ENCODE measurements at regions not wholly inside any gene's neighbourhood (a gene's known extent, or its start where the extent isn't known, plus 50 kb on each side); places are given as distances from the start of the nearest gene placed in this dataset.

DNA sequence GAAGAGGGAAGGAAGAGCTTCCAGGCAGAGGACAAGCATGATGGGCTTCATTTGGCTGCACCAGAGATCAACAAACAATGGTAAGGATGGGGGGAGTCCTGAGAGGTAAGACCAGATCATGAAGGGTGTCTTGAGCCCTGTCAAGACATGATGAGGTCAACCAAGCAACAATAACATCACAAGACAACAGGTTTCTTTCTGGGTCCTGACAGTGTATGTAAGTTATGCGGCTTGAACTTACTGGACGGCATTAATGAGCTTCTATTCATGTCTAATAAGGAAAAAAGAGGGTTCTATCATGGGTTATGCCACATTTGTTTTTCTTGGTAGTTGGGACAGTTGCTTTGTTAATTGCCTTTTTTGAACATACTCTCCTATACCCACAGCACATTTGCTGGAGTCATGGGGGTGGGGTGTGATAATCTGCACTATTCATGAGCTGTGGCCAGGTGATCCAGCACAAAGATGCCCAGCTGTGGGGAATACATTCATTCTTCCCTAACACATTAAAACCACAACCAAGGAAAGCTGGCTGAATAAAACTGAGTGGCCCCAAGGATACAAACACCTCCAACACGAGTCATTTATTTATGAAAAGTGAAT lies 168.8 kb upstream of the KLF14 start:
- TF ChIP-seq, protein P1, sequence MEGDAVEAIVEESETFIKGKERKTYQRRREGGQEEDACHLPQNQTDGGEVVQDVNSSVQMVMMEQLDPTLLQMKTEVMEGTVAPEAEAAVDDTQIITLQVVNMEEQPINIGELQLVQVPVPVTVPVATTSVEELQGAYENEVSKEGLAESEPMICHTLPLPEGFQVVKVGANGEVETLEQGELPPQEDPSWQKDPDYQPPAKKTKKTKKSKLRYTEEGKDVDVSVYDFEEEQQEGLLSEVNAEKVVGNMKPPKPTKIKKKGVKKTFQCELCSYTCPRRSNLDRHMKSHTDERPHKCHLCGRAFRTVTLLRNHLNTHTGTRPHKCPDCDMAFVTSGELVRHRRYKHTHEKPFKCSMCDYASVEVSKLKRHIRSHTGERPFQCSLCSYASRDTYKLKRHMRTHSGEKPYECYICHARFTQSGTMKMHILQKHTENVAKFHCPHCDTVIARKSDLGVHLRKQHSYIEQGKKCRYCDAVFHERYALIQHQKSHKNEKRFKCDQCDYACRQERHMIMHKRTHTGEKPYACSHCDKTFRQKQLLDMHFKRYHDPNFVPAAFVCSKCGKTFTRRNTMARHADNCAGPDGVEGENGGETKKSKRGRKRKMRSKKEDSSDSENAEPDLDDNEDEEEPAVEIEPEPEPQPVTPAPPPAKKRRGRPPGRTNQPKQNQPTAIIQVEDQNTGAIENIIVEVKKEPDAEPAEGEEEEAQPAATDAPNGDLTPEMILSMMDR (IDR thresholded peaks at IDR 0.05), result no peak

DNA sequence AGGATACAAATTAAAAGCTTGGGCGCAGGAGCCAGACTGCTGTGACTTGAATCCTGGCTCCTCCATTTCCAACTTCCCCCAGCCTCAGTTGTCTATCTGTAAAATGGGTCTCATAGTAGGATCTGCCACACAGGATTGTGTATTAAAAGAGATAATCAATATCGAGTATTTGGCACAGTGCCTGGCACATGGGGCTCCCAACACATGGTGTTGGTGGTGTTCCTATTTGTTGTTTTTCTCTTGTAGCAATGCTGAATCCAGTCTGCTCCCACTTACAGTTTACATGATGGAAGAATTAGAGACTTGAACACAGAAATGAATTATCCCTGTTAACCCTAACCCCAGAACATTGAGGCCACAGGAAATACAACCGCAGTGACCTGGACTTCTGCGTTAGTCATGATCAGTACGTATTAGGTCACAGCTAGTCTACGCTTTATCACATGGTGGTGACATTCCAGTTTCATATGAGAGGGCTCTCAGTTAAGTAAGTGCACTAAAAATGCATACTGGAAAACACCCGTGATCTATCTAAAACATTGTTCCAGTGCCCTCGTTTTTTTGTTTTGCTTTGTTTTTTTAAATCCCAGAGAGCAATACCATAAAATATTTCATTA lies 169.5 kb upstream of the KLF14 start:
- TF ChIP-seq, protein P1 (IDR thresholded peaks at IDR 0.05), result no peak

DNA sequence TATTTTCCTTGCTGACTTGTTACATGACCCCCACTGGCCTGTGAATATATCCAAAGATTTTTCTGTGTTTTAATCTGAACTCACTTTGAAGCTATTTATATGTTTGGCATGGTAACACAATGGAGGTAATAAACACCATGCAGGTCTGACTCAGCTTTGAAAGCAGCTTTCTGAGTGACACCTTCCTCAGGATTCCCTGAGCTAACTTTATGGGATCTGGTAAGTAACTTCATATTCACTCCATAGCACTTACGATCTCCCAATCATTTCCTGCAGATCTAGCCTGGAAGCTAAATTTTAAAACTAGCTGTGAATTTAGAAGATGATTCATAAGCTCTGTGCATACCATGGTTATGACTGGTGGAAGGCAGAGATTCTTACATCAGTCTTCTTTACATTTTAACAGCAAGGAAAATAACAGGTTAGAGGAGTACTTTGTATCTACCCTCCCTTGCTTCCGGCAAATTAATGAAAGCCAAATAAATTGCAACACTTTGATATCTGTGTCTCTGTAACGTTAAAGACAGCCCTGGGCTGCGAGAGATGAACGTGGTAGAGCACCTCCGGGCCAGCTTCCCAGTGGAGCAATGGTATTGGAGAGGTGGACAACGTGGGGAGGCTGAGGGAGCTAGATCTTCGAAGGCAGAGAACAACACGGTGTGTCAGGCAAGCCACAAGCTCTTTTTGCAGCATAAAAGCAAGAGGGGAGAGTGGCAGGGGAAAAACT lies 170.2 kb upstream of the KLF14 start:
- TF ChIP-seq, protein P1 (IDR thresholded peaks at IDR 0.05), result no peak

DNA sequence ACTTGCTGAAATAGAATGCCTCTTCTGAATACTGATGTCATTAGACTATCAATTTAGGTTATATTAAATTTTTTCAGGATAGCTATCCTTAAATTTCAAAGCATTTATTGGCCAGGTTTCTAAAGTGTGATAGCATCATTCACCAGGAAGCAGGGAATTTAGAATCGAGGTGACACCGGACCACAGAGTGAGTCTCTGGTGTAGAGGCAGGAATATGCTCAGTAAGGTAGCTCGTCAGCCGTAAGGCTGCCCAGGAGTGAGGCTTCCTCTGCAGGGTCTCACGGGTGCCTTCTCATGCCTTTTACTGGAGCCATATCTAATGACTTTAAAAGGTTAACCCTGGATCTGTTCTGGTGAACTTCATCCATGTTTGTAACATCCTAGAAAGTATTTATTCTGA lies 170.8 kb upstream of the KLF14 start:
- TF ChIP-seq, protein P1 (IDR thresholded peaks at IDR 0.05), result no peak

DNA sequence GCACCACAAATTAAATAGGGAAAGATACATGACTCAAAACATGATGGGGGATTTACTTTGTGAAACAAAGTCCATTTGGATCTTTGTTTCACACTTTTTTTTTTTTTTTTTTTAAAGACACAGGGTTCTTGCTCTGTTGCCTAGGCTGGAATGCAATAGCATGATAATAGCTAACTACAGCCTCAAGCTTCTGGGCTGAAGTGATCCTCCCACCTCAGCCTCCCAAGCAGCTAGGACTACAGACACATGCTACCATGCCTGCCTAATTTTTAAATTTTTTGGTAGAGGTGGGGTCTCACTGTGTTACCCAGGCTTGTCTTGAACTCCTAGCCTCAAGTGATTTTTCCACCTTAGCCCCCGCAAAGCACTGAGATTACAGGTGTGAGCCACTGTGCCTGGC lies 172.6 kb upstream of the KLF14 start:
- TF ChIP-seq, protein P1 (IDR thresholded peaks at IDR 0.05), result no peak

DNA sequence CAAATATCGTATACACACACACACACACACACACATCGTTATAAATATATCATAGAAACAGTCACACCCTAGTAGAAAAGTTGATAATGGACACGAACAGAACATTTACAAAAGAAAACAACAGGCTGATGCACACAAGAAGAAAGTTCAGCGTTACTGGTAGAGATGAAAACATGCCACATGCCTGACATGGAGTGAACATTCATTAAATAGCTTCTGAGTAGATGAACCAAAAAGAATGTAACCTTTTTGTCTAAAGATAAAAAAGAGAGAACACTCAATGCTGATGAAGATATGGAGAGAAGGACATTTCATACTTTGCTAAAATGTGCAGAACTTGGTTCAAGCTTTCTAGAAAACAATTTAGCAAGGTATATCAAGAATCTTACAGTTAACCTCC lies 173.4 kb upstream of the KLF14 start:
- TF ChIP-seq, protein P1 (IDR thresholded peaks at IDR 0.05), result no peak

DNA sequence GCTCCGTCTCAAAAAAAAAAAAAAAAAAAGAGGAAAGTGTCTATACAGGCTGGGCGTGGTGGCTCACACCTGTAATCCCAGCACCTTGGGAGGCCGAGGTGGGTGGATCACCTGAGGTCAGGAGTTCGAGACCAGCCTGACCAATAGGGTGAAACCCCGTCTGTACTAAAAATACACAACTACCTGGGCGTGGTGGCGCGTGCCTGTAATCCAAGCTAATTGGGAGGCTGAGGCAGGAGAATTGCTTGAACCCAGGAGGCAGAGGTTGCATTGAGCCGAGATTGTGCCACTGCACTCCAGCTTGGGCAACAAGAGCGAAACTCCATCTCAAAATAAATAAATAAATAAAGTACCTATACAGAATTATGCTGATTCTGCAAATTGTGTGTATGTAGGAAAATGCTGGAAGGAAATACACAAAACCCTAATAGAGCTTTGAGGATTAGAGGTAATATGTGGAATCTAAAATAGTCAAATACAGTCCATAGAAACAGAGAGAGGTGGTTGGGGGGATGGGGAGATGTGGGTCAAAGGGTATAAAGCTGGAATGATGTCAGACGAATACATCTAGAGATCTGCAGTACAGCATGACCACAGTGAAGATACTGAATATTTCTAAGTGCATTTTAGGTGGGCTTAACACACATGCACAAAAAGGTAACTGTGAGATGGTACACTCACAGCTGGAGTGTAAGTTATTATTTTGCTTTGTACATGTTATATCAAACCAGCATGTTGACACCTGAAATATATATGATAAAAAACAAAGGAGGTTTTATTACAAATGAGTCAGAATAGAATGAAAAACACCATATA lies 174.5 kb upstream of the KLF14 start:
- TF ChIP-seq, protein P1 (IDR thresholded peaks at IDR 0.05), result no peak

Data from LNCAP (cell line).